Colonic mucosa (tissue), 4 donors: ENCODE measurements at regions not wholly inside any gene's neighbourhood (a gene's known extent, or its start where the extent isn't known, plus 50 kb on each side); places are given as distances from the start of the nearest gene placed in this dataset.

Experiments
- DNase-seq: peaks from one replicate; pipeline ENCODE4 v3.0.0-alpha.2; 2020
- H3K27ac ChIP-seq: fragments of 200-600 bp; one replicate; pipeline ENCODE4 v1.8.0; 2021
- H3K27me3 ChIP-seq: fragments of 200-600 bp; one replicate; pipeline ENCODE4 v1.8.0; 2021
- H3K36me3 ChIP-seq: fragments of 200-600 bp; one replicate; pipeline ENCODE4 v1.8.0; 2021
- H3K4me1 ChIP-seq: fragments of 200-600 bp; one replicate; pipeline ENCODE4 v1.8.0; 2021; ENCODE audit warnings: mild to moderate bottlenecking
- H3K4me3 ChIP-seq: fragments of 200-600 bp; one replicate; pipeline ENCODE4 v1.8.0; 2021
- H3K9ac ChIP-seq, 2 donors: one replicate each; pipeline ENCODE4 v1.7.0; 2013; ENCODE audit warnings: control low read depth in 2 of 2, low read depth in 2 of 2, low read length in 2 of 2
- H3K9me3 ChIP-seq: fragments of 200-600 bp; one replicate; pipeline ENCODE4 v1.8.0; 2021
- CTCF ChIP-seq: fragments of 200-600 bp; IDR thresholded peaks from one replicate; pipeline ENCODE4 v1.8.0; 2022; ENCODE audit warnings: antibody characterized with exemption, mild to moderate bottlenecking
- intact Hi-C: fragments of 100-400 bp; cut with DNase I; formaldehyde crosslinking; loops from one replicate; pipeline ENCODE4 v1.14.1; 2022
- donor health status: healthy.
- donor health status: DM: no; HTN: no; CAD: no.
- donor health status: DM: no; HTN: no; CAD: no.

GRCh38 chr14:22184157-22184829, 404.7 kb downstream of the DAD1 start:
- Histone ChIP-seq H3K9ac (no peak overlapping the region), H3K4me1 (no peaks in the 10 kb centered on the region), H3K4me3 (no peak overlapping the region), H3K27me3 (no peaks in the 10 kb centered on the region), H3K27ac (no peak overlapping the region), H3K9me3 (no peaks in the 10 kb centered on the region), H3K36me3 (no peaks in the 10 kb centered on the region)
- TF ChIP-seq CTCF = no peak
- DNase-seq = no peak
- intact Hi-C loops = no loop called here

- intact Hi-C loops = no loop called here
- Histone ChIP-seq H3K27me3 (no peaks in the 10 kb centered on the region), H3K36me3 (no peaks in the 10 kb centered on the region), H3K9me3 (no peaks in the 10 kb centered on the region), H3K9ac (no peak overlapping the region), H3K4me1 (no peaks in the 10 kb centered on the region), H3K27ac (no peak overlapping the region), H3K4me3 (no peak overlapping the region)
- TF ChIP-seq CTCF = no peak
- no peak for DNase-seq
Measured at GRCh38 chr14:22180045-22180444, 409.0 kb downstream of the DAD1 start.

GRCh38 chr14:22179190-22179589, 409.8 kb downstream of the DAD1 start:
- intact Hi-C loops = no loop called here
- H3K27me3 ChIP-seq = no peaks in the 10 kb centered on the region
- H3K36me3 ChIP-seq = no peaks in the 10 kb centered on the region
- H3K9me3 ChIP-seq = no peaks in the 10 kb centered on the region
- DNase-seq = no peak
- H3K4me3 ChIP-seq = no peak overlapping the region
- no peak overlapping the region for H3K27ac ChIP-seq
- H3K9ac ChIP-seq = no peak overlapping the region
- H3K4me1 ChIP-seq = no peaks in the 10 kb centered on the region
- TF ChIP-seq CTCF = no peak

- no peaks in the 10 kb centered on the region for H3K36me3 ChIP-seq
- H3K4me3 ChIP-seq = no peak overlapping the region
- no peak overlapping the region for H3K9ac ChIP-seq
- H3K27ac ChIP-seq = no peak overlapping the region
- no peaks in the 10 kb centered on the region for H3K27me3 ChIP-seq
- no peak for TF ChIP-seq CTCF
- intact Hi-C loops = no loop called here
- no peaks in the 10 kb centered on the region for H3K4me1 ChIP-seq
- H3K9me3 ChIP-seq = no peaks in the 10 kb centered on the region
- no peak for DNase-seq
Measured at GRCh38 chr14:22178333-22178839, 410.6 kb downstream of the DAD1 start.

- no peak for TF ChIP-seq CTCF
- no peaks in the 10 kb centered on the region for H3K27me3 ChIP-seq
- H3K27ac ChIP-seq = no peak overlapping the region
- DNase-seq = no peak
- H3K9ac ChIP-seq = no peak overlapping the region
- no peaks in the 10 kb centered on the region for H3K9me3 ChIP-seq
- intact Hi-C loops = no loop called here
- H3K4me3 ChIP-seq = no peak overlapping the region
- H3K36me3 ChIP-seq = no peaks in the 10 kb centered on the region
- no peaks in the 10 kb centered on the region for H3K4me1 ChIP-seq
Measured at GRCh38 chr14:22177870-22178269, 411.2 kb downstream of the DAD1 start.
